Uterus (tissue), 2 donors: ENCODE measurements at regions not wholly inside any gene's neighbourhood (a gene's known extent, or its start where the extent isn't known, plus 50 kb on each side); places are given as distances from the start of the nearest gene placed in this dataset.

Experiments
- CTCF ChIP-seq, 4 experiments: fragments of 200-600 bp in 2 of 4; fragments of 450-650 bp in 2 of 4; sonication (generic) in 2 of 4; IDR thresholded peaks; one replicate each; pipeline ENCODE4 v1.5.1; 2016 to 2019; ENCODE audit warnings: antibody characterized with exemption in 4 of 4, mild to moderate bottlenecking in 2 of 4, moderate library complexity in 1 of 4
- POLR2A ChIP-seq, 2 donors: fragments of 450-650 bp; IDR thresholded peaks; one replicate each; pipeline ENCODE4 v1.6.1; 2016; ENCODE audit warnings: antibody characterized with exemption in 2 of 2, mild to moderate bottlenecking in 1 of 2, moderate library complexity in 1 of 2

- TF ChIP-seq POLR2A (IDR thresholded peaks at IDR 0.05) (no peak), CTCF (IDR thresholded peaks at IDR 0.05) (no peak)
Observed at GRCh38 chr17:34167354-34167753, 87.7 kb upstream of the CCL2 start.
